Gastroesophageal sphincter (tissue), 3 donors: ENCODE measurements at regions not wholly inside any gene's neighbourhood (a gene's known extent, or its start where the extent isn't known, plus 50 kb on each side); places are given as distances from the start of the nearest gene placed in this dataset.

ENCODE experiments used
- EP300 ChIP-seq: sonication (generic); formaldehyde crosslinking; IDR thresholded peaks from one replicate; pipeline ENCODE4 v1.6.1; 2017; ENCODE audit warnings: antibody characterized with exemption, mild to moderate bottlenecking
- POLR2A ChIP-seq, 2 donors: fragments of 450-650 bp; IDR thresholded peaks; one replicate each; pipeline ENCODE4 v1.6.1; 2017; ENCODE audit warnings: antibody characterized with exemption in 2 of 2, mild to moderate bottlenecking in 2 of 2, moderate library complexity in 1 of 2
- POLR2AphosphoS5 ChIP-seq: sonication (generic); formaldehyde crosslinking; IDR thresholded peaks from one replicate; pipeline ENCODE4 v1.6.1; 2017; ENCODE audit warnings: antibody characterized with exemption
- TF ChIP-seq, protein P1 (sequence below), 4 experiments: fragments of 200-600 bp in 2 of 4; fragments of 450-650 bp in 2 of 4; sonication (generic) in 1 of 4; IDR thresholded peaks; one replicate each; pipeline ENCODE4 v1.5.1; 2017 to 2019; ENCODE audit warnings: antibody characterized with exemption in 4 of 4, mild to moderate bottlenecking in 2 of 4, moderate library complexity in 2 of 4

DNA sequence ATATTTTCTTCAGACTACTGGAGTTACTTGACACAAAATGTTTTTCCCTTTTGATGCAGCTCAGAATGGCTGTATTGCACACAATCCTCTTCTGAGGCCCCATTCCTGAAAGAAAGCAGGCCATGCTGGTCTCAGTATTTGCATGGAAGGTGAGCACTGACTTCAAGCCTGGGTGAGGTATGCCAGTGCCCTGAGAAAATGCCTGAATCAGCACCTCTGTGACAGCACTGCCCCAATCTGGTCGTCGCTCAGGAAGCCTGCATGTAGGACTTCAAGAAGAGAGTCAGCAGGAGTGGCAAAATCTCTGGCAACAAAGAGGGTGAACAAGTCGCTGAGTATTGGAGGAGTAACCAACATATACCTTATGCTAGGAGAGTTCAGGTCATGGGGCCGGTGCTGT is 425.2 kb upstream of the PIK3R1 start:
- TF ChIP-seq, protein P1, sequence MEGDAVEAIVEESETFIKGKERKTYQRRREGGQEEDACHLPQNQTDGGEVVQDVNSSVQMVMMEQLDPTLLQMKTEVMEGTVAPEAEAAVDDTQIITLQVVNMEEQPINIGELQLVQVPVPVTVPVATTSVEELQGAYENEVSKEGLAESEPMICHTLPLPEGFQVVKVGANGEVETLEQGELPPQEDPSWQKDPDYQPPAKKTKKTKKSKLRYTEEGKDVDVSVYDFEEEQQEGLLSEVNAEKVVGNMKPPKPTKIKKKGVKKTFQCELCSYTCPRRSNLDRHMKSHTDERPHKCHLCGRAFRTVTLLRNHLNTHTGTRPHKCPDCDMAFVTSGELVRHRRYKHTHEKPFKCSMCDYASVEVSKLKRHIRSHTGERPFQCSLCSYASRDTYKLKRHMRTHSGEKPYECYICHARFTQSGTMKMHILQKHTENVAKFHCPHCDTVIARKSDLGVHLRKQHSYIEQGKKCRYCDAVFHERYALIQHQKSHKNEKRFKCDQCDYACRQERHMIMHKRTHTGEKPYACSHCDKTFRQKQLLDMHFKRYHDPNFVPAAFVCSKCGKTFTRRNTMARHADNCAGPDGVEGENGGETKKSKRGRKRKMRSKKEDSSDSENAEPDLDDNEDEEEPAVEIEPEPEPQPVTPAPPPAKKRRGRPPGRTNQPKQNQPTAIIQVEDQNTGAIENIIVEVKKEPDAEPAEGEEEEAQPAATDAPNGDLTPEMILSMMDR (IDR thresholded peaks at IDR 0.05): no peak
- no peak for TF ChIP-seq EP300
- TF ChIP-seq POLR2A (IDR thresholded peaks at IDR 0.05): no peak
- TF ChIP-seq POLR2AphosphoS5: no peak
